ENCODE measurements at regions not wholly inside any gene's neighbourhood (a gene's known extent, or its start where the extent isn't known, plus 50 kb on each side); places are given as distances from the start of the nearest gene placed in this dataset.
"Not testable (repeated sequence)": the region's sequence is repeated elsewhere in the genome, so short reads cannot be mapped to it uniquely, and the experiment has no call there.

DNA sequence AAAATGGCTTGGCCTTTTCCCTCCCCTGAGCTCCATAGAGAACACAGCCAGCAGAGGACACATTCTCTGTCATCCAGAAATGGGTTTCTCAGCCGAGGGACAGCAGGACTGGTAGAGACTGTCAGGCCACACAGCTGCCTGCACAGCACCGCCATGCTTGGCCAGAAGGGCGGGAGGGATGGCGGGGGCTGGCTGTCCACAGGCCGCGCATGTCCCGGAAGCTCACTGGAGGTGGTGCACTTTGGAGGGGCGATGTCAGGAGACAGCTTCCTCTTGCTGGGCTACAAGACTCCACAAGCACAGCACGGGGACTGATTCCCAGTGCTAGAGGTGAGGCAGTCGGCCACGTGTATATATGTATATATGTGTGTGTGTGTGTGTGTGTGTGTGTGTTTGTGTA lies 125.3 kb downstream of the GOLGA6L4 start:
- DNase-seq: not testable (repeated sequence)

DNA sequence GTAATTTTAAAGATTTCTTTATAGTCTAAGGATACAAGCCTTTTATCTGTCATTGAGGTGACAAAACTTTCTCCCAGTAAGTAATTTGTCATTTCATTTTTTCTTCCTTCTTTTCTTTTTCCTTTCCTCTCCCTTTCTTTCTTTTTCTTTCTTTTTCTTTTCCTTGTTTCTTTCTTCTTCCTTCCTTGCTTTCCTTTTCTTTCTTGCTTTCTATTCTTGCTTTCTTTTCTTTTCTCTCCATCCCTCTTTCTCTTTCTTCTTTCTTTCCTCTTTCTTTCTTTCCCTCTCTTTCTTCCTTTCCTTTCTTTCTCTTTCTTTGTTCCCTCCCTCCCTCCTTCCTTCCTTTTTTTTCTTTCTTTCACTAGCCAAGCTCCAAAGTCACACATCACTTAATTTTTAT lies 148.8 kb downstream of the GOLGA6L4 start:
- DNase-seq: not testable (repeated sequence)

DNA sequence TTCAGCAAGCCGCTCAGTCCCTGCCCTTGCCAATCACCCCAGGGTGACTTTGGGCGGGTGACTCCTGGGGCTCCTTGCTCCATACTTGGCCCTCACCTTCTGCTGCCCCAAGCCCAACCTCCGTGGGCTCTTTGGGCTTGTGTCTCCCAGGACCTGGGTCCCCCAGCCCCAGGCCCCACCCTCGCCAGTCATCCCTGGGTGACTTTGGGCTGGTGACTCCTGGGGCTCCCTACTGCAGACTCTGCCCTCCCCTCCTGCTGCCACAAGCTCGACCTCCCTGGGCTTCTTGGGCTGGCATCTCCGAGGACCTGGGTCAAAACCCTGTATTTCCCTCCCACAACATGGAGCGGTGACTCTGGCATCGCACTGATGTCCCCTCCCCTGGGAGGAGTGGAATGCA lies 151.5 kb downstream of the GOLGA6L4 start:
- no peak for DNase-seq

DNA sequence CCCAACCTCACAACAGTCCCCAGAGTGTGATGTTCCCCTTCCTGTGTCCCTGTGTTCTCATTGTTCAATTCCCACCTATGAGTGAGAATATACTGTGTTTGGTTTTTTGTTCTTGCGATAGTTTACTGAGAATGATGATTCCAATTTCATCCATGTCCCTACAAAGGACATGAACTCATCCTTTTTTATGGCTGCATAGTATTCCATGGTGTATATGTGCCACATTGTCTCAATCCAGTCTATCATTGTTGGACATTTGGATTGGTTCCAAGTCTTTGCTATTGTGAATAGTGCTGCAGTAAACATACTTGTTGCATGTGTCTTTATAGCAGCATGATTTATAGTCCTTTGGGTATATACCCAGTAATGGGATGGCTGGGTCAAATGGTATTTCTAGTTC lies 152.6 kb downstream of the GOLGA6L4 start:
- DNase-seq: not testable (repeated sequence)

DNA sequence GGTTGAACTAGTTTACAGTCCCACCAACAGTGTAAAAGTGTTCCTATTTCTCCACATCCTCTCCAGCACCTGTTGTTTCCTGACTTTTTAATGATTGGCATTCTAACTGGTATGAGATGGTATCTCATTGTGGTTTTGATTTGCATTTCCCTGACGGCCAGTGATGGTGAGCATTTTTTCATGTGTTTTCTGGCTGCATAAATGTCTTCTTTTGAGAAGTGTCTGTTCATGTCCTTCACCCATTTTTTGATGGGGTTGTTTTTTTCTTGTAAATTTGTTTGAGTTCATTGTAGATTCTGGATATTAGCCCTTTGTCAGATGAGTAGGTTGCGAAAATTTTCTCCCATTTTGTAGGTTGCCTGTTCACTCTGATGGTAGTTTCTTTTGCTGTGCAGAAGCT lies 153.1 kb downstream of the GOLGA6L4 start:
- DNase-seq: not testable (repeated sequence)

DNA sequence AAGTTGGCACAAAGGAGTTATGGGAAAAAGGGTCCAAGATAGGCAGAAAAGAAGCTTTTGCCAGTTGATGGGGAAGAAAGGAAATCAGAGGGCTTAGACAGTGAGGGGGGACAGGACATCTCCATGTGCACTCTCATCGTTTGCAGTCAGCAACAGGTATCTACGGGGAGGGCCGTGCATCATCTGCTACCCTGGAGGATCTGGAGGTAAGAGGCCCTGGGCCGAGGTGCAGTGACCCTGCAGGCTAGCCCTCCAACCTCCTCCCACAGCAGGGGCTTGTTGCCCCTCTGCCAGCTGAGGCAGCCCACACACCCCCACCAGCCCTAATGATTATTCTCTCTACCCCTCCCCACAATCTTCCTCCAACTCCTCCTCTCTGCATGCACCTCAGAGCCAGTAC lies 154.8 kb downstream of the GOLGA6L4 start:
- not testable (repeated sequence) for DNase-seq

DNA sequence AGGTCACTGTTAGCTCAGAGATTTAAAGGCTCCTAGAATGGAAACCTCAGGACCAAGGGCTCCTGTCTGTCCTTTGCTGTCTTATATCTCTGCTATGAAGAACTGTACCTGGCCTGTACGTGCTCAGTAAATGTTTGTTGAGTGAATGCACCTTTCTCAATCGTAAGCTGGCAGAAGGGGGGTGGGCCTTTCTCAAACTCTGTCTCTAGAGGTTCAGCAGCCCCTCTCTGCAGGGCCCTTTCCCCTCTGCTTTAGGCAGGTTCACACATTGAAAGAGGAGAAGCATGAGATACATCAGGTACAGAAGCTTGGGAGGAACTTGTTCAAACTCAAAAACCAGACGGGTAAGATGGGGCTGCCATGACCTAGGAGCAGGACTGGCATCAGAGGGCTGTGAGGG lies 155.6 kb downstream of the GOLGA6L4 start:
- no peak for DNase-seq

DNA sequence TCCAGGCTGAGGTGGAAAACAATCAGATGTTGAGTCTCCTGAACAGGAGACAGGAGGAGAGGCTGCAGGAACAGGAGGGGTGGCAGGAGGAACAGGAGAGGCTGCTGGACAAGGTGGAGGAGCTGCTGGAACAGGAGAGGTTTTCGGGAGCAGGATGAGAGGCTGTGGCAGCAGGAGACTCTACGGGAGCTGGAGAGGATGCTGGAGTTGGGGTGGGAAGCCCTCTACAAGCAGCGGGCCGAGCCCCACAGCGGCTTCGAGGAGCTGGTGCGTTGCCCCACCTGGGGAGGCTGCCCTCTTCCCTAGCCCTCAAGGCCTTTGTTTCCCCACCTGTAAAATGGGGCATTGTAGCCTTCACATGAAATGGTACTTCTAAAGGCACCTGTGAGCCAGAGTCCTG lies 156.4 kb downstream of the GOLGA6L4 start:
- not testable (repeated sequence) for DNase-seq

DNA sequence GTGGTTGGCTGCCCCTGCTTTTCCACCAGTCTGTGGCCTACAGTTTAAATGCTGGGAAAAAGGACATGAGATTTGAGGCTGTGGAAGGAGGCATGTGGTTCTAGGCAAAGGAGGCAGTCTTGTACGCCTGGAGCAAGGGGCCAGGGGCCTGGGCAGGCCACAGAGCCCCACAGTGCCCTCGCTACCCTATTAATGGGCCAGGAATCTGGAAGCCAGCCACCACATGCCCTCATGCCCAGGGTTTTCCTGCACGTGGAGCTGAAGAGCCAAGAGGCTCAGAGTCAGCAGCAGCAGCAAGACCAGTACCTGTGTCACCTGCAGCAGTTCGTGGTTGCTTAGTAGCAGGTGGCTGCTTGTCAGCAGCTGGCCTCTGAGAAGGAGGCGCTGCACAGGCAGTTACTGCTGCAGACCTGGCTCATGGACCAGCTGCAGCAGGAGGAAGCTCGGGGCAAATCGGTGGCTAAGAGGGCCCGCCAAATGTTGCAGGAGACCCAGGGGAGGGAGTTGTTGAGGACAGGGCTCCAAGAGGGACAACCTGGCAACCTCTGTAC lies 157.9 kb downstream of the GOLGA6L4 start:
- DNase-seq: peak; percentile 36

DNA sequence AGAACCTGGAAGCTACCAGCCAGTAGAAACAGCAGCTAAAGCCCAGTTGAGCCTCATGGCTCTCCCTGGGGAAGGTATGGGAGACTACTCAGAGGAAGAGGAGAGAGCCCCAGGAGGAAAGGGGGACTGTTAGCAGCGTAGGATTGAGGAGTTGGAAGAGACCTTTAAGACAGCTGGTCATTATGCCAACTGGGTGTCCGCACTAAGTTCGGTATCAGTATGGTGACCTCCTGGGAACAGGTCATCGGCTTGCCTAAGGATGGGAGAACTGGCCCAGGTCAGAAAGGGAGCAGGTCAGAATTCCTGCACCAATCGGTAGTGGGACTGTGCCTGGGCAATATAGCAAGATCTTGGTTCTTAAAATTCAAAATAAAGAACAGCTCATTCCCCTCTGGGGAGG lies 158.4 kb downstream of the GOLGA6L4 start:
- not testable (repeated sequence) for DNase-seq

DNA sequence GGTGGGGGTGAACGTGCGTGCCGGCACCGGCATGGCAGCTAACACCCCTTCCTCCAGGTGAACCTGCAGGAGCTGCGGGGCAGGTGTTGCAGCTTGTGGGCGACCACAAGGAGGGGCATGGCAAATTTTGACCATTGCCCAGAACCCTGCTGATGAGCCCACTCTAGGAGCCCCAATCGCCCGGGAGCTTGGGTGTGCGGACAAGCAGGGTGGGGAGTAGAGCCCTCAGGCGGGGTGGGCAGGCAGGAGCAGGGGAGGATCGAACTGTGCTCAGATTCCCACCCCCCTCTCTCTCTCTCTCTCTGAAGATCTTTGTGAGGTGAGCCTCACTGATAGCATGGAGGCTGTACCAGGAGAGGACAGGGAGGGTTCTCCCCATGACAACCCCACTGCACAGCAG lies 159.8 kb downstream of the GOLGA6L4 start:
- DNase-seq: not testable (repeated sequence)

DNA sequence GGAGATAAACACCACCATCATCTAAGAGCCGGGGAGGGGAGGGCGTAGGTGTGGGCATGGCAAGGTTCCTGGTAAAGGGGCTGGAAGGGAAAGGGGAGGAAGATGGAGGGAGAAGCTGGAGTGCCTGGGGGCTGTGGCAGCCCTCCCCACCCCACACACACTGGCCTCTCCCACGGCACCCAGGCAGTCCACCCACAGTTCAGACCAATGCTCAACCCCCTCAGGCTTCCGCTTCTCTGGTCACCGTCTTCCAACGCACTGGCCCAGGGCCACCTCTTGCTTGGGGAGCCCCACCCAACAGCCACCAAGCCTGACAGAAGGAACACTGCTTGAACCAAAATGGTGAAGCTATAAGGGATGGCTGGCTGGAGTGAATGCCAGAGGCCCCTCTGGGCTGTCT lies 160.3 kb downstream of the GOLGA6L4 start:
- DNase-seq: not testable (repeated sequence)

DNA sequence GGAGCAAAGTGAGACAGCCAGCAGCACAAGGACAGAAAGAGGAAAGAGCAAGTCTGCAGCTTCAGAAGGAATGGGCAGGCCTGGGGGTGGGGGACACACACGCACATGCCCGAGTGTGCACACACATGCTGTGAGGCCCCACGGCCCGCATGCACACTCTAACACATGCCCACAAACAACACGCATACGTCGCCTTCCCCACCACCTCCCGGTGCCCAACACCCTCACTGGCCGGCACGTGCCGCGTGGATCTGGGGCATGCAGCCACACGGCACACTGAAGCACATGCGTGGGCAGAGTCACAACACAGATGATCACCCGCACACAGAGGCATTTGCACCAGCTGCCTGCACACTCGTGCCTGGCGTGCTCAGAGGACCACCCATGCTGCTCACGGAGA lies 161.5 kb downstream of the GOLGA6L4 start:
- DNase-seq: not testable (repeated sequence)

DNA sequence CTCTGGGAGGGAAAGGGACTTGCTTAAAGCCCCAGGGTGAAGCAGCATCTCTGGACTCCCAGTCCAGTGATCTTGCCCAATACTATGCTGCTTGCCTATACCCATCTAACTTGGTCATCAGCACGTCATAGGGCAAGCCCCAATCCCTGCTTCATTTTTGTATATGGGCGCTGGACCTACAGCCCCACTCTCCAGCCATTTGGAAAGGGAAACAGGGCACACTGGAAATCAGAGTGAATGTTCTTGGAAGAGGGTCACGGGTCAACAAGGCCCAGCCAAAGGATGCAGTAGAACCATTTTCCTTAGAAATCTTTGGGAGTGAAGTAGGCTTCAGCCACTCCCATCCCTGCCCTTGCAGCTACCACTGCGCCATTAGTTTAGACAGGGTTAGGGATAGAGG lies 162.5 kb downstream of the GOLGA6L4 start:
- not testable (repeated sequence) for DNase-seq

DNA sequence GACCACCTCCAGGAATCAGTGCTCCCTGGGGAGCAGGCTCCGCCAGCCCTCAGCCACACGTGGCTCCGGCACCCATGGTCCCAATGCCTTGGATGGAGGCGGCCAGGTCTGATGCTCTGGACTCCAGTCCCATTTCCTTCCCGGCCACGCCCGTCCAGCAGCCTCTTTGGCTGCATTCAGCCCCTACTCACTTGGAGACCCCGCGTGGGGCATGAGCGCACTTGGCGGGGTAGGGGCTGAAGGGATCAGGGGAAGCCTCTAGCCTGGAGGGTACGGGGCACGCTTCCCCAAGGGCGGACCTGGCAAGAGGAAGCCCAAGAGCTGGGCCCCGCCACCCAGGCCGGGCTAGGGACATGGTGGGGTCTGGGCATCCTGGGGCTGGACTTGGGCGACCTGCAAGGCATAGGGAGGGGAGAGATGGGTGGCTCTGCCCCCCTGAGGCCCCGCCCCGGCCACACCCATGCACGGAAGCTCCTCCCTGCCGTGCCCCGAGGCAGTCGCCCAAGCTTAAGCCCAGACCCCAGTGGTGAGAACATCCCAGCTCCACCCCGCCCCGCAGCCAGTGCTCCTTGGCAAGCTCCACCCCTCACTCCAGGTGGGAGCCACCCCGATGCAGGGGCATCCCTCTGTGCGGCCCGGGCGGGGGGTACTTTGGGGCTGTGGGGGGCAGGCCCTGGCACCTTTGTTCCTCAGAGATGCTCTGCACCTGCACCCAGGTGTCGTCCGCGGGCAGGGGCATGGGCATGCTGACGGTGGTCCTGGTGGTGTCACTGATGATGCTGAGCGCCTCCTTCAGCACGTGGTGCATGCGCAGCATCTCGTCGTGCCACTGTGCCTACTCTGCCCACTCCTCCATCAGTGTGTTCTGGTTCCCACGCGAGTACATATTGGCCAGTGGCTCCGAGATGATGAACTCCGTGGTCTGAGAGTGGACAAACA lies 163.5 kb downstream of the GOLGA6L4 start:
- no peak for DNase-seq

DNA sequence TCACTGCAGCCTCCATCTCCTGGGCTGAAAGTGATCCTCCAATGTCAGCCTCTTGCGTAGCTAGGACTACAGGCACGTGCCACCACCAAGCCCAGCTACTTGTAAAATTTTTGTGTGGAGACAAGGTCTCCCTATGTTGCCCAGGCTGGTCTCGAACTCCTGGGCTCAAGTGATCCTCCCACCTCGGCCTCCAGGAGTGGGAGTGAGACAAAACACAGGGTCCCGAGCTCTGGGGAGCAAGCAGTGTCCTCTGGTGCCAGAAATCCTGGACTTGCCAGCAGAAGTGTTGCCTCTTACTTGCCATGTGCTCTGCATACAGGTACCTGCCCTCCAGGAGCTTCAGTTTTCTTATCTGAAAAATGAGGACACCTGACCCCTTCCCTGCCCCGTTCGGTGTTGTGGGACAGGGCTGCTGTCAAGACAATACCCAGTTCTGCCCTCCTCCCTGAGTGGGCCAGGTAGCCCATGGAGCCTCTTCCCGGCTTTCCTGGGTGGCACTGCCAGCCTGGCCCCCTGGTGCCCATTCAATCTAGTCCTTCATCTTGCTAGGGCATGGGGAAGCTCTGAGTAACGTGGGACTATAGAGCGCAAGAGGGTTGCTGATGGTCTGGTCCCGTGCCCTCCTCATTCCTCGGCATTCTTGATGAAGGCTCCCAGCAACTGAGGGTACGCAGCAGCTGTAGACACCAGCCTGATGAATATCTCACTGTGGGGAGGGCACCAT lies 164.6 kb downstream of the GOLGA6L4 start:
- DNase-seq: no peak

DNA sequence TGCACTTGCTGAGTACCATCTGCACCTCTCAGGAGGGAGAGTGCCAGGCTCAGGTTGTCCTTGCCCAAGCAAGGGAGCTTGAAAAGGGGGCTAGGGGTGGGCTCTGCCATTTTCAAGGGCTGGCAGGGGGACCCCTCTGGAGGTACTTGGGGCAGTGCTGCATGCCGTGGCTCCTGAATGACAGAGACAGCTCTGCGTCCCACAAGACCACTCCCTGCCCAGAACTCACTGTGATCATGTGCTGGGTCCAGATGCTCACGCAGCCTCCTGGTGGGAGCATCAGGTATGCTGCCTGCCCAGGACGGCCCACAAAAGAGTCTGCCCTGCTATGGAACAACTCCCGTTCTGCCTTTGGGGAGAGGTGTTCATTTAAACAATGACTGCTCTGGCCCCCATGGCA lies 165.2 kb downstream of the GOLGA6L4 start:
- DNase-seq: no peak

DNA sequence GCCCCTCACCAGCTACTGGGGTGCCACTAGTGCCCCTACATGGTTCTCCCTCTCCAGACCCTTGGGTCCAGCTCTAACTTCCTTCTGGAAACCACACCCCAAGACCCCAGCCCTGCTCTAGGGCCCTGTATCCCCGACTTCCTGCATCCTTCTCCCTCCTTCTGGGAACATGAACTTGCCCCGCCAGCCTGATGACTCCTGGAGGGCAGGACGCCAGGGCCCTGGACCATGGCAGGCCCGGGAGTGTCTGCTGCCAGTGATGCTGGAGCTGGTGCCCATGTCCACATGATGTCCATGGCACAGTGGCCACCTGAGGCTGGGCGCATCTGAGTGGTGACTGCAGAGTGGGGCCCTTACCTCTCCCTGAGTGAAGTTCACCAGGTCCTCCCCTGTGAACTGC lies 165.9 kb downstream of the GOLGA6L4 start:
- DNase-seq: not testable (repeated sequence)

DNA sequence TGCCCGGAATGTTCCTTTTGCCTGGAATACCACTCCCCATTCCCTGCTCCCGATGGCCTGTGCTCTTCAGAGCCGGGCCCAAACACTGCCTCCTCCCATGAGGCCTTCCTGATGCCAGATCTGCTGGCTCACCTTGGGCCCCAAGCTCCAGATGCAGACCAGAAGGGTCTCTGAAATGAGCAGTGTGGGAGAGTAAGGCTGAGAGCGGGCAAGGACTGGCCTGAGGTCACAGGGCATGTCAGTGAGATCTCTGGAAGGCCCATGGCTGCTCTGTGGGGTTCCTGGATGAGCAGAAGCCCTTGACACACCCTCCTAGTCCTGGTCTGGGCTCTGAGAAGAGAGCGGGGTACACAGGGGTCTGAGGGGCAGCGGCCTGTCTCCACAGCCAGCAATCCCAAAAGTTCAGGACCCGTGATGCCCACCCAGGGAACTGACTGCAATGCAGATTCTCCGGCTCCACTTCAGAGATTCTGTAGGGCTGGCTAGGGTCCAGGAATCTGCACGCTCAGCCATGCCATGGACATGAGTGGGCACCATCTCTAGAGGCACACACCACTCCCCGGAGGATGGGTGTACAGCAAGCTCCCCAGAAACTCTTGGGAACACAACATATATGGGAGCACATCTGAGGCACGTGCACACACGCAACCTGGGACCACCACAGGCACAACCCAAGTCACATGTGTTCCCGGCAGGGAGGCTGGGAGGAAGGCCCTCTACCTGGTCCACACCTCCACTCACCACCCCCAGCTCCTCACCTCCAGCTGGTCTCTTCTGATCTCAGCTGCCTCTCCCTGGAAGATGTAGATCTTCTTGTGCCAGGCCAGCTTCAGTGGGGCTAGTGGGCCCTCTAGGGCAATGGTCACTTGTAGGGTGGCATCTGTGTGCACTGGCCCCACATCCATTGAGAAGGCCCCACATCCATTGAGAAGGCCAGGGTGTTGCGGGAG lies 166.6 kb downstream of the GOLGA6L4 start:
- DNase-seq: not testable (repeated sequence)

DNA sequence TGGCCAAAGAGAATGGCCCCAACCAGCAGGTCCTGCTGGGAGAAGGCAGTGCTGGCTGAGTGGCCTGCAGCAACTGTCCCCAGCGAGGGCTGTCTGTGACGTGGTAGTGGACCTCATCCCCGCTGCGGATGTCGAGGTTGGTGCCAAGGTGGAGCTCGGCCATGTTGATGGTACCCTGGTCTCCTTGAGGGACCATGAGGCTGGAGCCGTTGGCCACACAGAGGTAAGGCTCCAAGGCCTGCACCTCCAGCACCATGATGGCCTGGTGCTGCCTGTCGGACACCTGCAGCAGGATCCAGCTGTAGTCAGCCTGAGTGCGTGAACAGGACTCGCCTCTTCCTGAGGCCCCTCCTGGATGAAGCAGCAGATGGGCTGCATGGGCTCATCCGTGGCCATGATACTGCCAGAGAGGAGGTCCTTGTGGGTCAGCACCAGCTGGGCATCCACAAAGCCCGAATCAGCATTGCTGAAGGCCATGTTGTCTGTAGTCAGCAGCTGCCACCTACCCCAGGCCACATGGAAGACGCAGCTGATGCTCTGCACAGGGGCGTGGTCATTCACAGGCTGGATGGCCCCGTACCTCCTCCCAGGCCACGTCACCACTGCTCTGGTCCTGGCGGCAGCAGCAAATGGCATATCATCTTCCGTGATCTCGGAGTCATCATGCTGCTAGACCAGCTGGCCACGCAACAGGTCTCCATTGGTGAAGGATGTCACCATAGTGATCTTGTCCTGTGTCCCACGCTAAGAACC lies 167.5 kb downstream of the GOLGA6L4 start:
- DNase-seq: no peak

DNA sequence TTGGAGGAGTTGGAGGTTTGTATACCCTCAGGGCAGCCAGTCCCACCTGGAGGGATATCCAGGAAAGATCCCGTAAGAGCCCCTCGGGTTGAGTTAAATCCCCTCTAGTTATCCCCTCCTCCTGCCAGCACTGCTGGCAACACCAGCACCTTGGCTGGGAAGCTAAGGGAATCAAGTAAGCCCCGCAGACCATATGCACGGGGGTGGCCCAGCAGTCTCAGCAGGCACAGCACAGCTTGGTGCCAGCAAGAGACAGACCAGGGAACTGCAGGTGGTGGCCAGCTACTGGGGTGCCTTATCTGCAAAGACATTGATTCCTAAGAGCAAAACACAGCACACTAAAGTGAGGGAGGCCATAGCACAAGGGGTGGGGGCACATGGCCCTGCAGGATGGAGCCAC lies 173.8 kb downstream of the GOLGA6L4 start:
- not testable (repeated sequence) for DNase-seq
